HG02763 (cell line): ENCODE measurements at regions not wholly inside any gene's neighbourhood (a gene's known extent, or its start where the extent isn't known, plus 50 kb on each side); places are given as distances from the start of the nearest gene placed in this dataset.

Experiments used
- ATAC-seq: cut with Tn5 transposase; IDR thresholded peaks from one replicate; pipeline ENCODE4 v1.9.1; 2021; ENCODE audit warnings: mild to moderate bottlenecking, moderate library complexity; ENCODE audit not compliant: unreplicated experiment

- no peak for ATAC-seq
Measured at GRCh38 chr11:32003335-32003734, 87.5 kb upstream of the RCN1 start.

- ATAC-seq: no peak
Measured at GRCh38 chr11:32002311-32002710, 88.6 kb upstream of the RCN1 start.

- no peak for ATAC-seq
Measured at GRCh38 chr11:31997955-31998354, 92.9 kb upstream of the RCN1 start.

GRCh38 chr11:31996159-31996881, 94.6 kb upstream of the RCN1 start:
- no peak for ATAC-seq

- peak; percentile 93 for ATAC-seq
Measured at GRCh38 chr11:31995525-31996094, 95.3 kb upstream of the RCN1 start.

- ATAC-seq: no peak
Measured at GRCh38 chr11:31995032-31995431, 95.8 kb upstream of the RCN1 start.

GRCh38 chr11:31987118-31988005, 103.5 kb upstream of the RCN1 start:
- no peak for ATAC-seq

- no peak for ATAC-seq
Measured at GRCh38 chr11:31986201-31986889, 104.5 kb upstream of the RCN1 start.

- ATAC-seq: no peak
Measured at GRCh38 chr11:31981457-31981856, 109.4 kb upstream of the RCN1 start.

GRCh38 chr11:31977343-31977742, 113.5 kb upstream of the RCN1 start:
- no peak for ATAC-seq

- ATAC-seq: no peak
Measured at GRCh38 chr11:31974366-31975136, 116.3 kb upstream of the RCN1 start.

GRCh38 chr11:31973172-31973571, 117.7 kb upstream of the RCN1 start:
- ATAC-seq: no peak

- ATAC-seq: no peak
Measured at GRCh38 chr11:31972623-31973022, 118.3 kb upstream of the RCN1 start.

- no peak for ATAC-seq
Measured at GRCh38 chr11:31969359-31969702, 121.5 kb upstream of the RCN1 start.

- ATAC-seq: no peak
Measured at GRCh38 chr11:31968461-31969358, 122.2 kb upstream of the RCN1 start.

- no peak for ATAC-seq
Measured at GRCh38 chr11:31967404-31968130, 123.3 kb upstream of the RCN1 start.

GRCh38 chr11:31966846-31967245, 124.0 kb upstream of the RCN1 start:
- no peak for ATAC-seq

- ATAC-seq: no peak
Measured at GRCh38 chr11:31964181-31964580, 126.7 kb upstream of the RCN1 start.

GRCh38 chr11:31960126-31960525, 130.7 kb upstream of the RCN1 start:
- ATAC-seq: no peak
